ENCODE measurements at regions not wholly inside any gene's neighbourhood (a gene's known extent, or its start where the extent isn't known, plus 50 kb on each side); places are given as distances from the start of the nearest gene placed in this dataset.

DNA sequence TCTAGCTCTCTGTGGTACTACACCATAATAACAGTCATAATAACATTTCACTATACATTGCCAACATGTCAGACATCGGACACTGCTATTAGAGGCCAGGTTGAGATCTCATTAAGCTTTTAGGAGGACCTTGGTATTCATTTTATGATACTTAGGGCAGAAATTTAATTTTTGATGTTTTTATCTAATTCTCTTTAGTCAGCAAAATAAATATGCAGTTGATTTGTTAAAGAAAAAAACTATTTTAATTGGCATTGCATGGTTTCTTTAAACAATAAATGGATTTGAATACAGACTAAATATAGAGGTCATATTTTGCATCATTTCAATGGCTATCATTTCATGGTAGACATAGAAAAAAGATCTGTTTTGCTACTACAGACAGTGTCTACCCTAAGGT, 308.7 kb downstream of the PRDM5 start:
- TF ChIP-seq, protein P1, sequence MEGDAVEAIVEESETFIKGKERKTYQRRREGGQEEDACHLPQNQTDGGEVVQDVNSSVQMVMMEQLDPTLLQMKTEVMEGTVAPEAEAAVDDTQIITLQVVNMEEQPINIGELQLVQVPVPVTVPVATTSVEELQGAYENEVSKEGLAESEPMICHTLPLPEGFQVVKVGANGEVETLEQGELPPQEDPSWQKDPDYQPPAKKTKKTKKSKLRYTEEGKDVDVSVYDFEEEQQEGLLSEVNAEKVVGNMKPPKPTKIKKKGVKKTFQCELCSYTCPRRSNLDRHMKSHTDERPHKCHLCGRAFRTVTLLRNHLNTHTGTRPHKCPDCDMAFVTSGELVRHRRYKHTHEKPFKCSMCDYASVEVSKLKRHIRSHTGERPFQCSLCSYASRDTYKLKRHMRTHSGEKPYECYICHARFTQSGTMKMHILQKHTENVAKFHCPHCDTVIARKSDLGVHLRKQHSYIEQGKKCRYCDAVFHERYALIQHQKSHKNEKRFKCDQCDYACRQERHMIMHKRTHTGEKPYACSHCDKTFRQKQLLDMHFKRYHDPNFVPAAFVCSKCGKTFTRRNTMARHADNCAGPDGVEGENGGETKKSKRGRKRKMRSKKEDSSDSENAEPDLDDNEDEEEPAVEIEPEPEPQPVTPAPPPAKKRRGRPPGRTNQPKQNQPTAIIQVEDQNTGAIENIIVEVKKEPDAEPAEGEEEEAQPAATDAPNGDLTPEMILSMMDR (IDR thresholded peaks at IDR 0.05): no peak
- TF ChIP-seq SMC3 (IDR thresholded peaks at IDR 0.05; ENCODE audit: low read depth, low read length): no peak
- no peak for TF ChIP-seq EZH2phosphoT487 (IDR thresholded peaks at IDR 0.05; ENCODE audit: borderline replicate concordance, low read depth)
- TF ChIP-seq, protein P2, sequence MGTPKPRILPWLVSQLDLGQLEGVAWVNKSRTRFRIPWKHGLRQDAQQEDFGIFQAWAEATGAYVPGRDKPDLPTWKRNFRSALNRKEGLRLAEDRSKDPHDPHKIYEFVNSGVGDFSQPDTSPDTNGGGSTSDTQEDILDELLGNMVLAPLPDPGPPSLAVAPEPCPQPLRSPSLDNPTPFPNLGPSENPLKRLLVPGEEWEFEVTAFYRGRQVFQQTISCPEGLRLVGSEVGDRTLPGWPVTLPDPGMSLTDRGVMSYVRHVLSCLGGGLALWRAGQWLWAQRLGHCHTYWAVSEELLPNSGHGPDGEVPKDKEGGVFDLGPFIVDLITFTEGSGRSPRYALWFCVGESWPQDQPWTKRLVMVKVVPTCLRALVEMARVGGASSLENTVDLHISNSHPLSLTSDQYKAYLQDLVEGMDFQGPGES (IDR thresholded peaks at IDR 0.05; ENCODE audit: low read depth, low read length): no peak
- TF ChIP-seq NRF1 (IDR thresholded peaks at IDR 0.05; ENCODE audit: low read depth, low read length): no peak
- TF ChIP-seq FOSL2 (IDR thresholded peaks at IDR 0.05; ENCODE audit: borderline replicate concordance, low read depth): no peak
- TF ChIP-seq POLR2AphosphoS5 (IDR thresholded peaks at IDR 0.05; ENCODE audit: low read depth, low read length): no peak
- no peak for TF ChIP-seq RAD21 (IDR thresholded peaks at IDR 0.05; ENCODE audit: low read length)
- TF ChIP-seq EP300 (IDR thresholded peaks at IDR 0.05; ENCODE audit: borderline replicate concordance in 1 of 2, low read depth in 1 of 2, low read length in 1 of 2): no peak
